Stomach (tissue), 8 donors: ENCODE measurements at regions not wholly inside any gene's neighbourhood (a gene's known extent, or its start where the extent isn't known, plus 50 kb on each side); places are given as distances from the start of the nearest gene placed in this dataset.

ENCODE experiments used
- DNase-seq, 2 donors: peaks; one replicate each; pipeline versions ENCODE4 v3.0.0 to v3.0.0-alpha.2; 2013 to 2019
- H3K27ac ChIP-seq, 5 donors: fragments of 200-600 bp in 4 of 5; sonication (generic) in 4 of 5; one replicate each; pipeline ENCODE4 v1.5.1; 2013 to 2019; ENCODE audit warnings: mild to moderate bottlenecking in 1 of 5, moderate library complexity in 1 of 5
- H3K27me3 ChIP-seq, 3 donors: fragments of 200-600 bp; sonication (generic); one replicate each; pipeline ENCODE4 v1.5.1; 2017 to 2019; ENCODE audit warnings: mixed run types in 1 of 3
- H3K36me3 ChIP-seq, 4 donors: fragments of 200-600 bp; sonication (generic); 1 replicate in 3 of 4; 2 replicates in 1 of 4; pipeline ENCODE4 v1.5.1; 2016 to 2019
- H3K4me1 ChIP-seq, 4 donors: fragments of 200-600 bp; sonication (generic); one replicate each; pipeline ENCODE4 v1.5.1; 2016 to 2019
- H3K4me3 ChIP-seq, 4 donors: fragments of 200-600 bp; sonication (generic) in 3 of 4; one replicate each; pipeline ENCODE4 v1.5.1; 2016 to 2019; ENCODE audit warnings: mild to moderate bottlenecking in 1 of 4
- H3K9me3 ChIP-seq, 4 donors: fragments of 200-600 bp; sonication (generic); one replicate each; pipeline ENCODE4 v1.5.1; 2016 to 2019
- EP300 ChIP-seq: sonication (generic); formaldehyde crosslinking; IDR thresholded peaks from one replicate; pipeline ENCODE4 v1.6.1; 2017; ENCODE audit warnings: antibody characterized with exemption
- POLR2A ChIP-seq, 4 donors: fragments of 450-650 bp; IDR thresholded peaks; one replicate each; pipeline ENCODE4 v1.6.1; 2016; ENCODE audit warnings: antibody characterized with exemption in 4 of 4, control low read depth in 2 of 4, mild to moderate bottlenecking in 1 of 4, moderate library complexity in 1 of 4
- POLR2AphosphoS5 ChIP-seq, 3 donors: sonication (generic); formaldehyde crosslinking; IDR thresholded peaks; one replicate each; pipeline ENCODE4 v1.6.1; 2016; ENCODE audit warnings: antibody characterized with exemption in 3 of 3
- WGBS, 5 donors: extraction: QIAGEN DNeasy Blood & Tissue Kit in 3 of 5; methylation state at CpG; one replicate each; pipeline versions ENCODE4 v1.1.5 to v1.1.7; 2013 to 2018; 5-methylcytosine and 5-hydroxymethylcytosine counted together
- intact Hi-C: fragments of 100-400 bp; cut with DNase I; formaldehyde crosslinking; loops from one replicate; pipeline ENCODE4 v1.15.1; 2023; ENCODE audit warnings: low total_unique reads
- TF ChIP-seq, protein P1 (sequence below), 7 experiments: fragments of 450-650 bp in 4 of 7; fragments of 200-600 bp in 3 of 7; sonication (generic) in 3 of 7; IDR thresholded peaks; one replicate each; pipeline ENCODE4 v1.5.1; 2016 to 2019; ENCODE audit warnings: antibody characterized with exemption in 7 of 7, control low read depth in 2 of 7, mild to moderate bottlenecking in 1 of 7
- donor health status: healthy with polysubstance abuse.
- donor health status: Bipolar disorder and iron deficiency.
- donor health status: healthy.

DNA sequence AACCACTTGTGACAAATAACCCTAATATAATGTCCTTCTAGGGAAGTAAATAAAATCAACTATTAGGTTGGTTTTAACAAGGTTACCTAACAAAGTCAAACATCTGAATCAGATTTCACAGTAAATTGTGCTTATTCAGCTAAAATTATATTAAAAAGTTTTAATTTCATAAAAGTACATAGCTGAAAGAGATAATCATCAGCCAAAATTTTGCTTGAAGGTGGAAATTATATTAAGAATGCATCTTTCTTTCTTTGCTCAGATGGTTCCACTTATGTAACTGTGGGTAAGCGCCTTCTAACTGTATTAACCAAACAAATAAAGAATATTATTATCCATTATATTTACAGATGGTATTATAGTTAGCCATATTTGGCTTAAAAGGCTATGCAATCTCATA is 2840.3 kb upstream of the PCDH20 start:
- no peak overlapping the region for H3K4me3 ChIP-seq
- WGBS, 5 donors: 57 to 86% (median 76%) methylated on average over 1 of the region's 1 CpG
- H3K27me3 ChIP-seq: no peaks in the 10 kb centered on the region
- no peaks in the 10 kb centered on the region for H3K36me3 ChIP-seq
- intact Hi-C loops: no loop called here
- H3K27ac ChIP-seq: no peak overlapping the region
- TF ChIP-seq POLR2A (IDR thresholded peaks at IDR 0.05) (no peak), POLR2AphosphoS5 (IDR thresholded peaks at IDR 0.05) (no peak), EP300 (no peak)
- TF ChIP-seq, protein P1, sequence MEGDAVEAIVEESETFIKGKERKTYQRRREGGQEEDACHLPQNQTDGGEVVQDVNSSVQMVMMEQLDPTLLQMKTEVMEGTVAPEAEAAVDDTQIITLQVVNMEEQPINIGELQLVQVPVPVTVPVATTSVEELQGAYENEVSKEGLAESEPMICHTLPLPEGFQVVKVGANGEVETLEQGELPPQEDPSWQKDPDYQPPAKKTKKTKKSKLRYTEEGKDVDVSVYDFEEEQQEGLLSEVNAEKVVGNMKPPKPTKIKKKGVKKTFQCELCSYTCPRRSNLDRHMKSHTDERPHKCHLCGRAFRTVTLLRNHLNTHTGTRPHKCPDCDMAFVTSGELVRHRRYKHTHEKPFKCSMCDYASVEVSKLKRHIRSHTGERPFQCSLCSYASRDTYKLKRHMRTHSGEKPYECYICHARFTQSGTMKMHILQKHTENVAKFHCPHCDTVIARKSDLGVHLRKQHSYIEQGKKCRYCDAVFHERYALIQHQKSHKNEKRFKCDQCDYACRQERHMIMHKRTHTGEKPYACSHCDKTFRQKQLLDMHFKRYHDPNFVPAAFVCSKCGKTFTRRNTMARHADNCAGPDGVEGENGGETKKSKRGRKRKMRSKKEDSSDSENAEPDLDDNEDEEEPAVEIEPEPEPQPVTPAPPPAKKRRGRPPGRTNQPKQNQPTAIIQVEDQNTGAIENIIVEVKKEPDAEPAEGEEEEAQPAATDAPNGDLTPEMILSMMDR (IDR thresholded peaks at IDR 0.05): no peak
- no peaks in the 10 kb centered on the region for H3K4me1 ChIP-seq
- no peak for DNase-seq
- H3K9me3 ChIP-seq: peaks cover 0 to 7% (median 6%) of the 10 kb centered on the region in 4 donors

DNA sequence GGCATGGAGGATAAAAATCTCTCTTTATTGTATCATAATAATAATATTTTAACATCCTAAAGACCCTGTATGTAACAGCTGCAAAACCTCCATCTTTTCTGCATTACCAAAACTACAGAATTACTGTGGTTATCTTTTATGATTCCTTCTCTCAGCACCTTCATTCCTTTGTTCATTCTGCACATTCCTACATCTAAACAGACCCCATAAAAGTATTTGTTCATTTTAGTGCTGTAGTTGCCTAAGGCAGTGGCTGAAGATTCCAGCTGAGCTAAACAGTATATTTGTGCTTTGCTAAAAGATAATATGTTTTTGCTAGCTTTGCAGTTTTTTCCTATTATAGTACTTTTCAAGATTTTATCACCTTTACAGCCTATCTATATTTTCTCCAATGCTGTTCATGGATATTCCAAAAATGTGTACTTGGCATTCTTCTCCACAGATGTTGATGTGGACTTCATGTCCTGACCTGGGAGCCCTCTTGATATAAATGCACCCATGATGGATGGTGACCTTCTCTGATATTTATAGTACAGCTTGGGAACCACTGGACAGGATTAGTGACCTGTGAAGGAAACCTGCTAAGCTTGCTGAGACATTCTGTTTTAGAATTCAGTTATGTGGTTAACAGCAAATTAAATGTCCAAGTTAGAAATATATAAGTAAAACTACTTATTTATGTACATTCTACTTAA is 2832.9 kb upstream of the PCDH20 start:
- TF ChIP-seq, protein P1 (IDR thresholded peaks at IDR 0.05): no peak
- no peak for TF ChIP-seq EP300
- TF ChIP-seq POLR2A (IDR thresholded peaks at IDR 0.05): no peak
- no peak for TF ChIP-seq POLR2AphosphoS5 (IDR thresholded peaks at IDR 0.05)
- Histone ChIP-seq H3K36me3 (no peaks in the 10 kb centered on the region), H3K4me1 (no peaks in the 10 kb centered on the region), H3K9me3 (peaks cover 0 to 19% (median 8%) of the 10 kb centered on the region in 4 donors), H3K4me3 (no peak overlapping the region), H3K27me3 (no peaks in the 10 kb centered on the region), H3K27ac (no peak overlapping the region)
- intact Hi-C loops: no loop called here
- no peak for DNase-seq

DNA sequence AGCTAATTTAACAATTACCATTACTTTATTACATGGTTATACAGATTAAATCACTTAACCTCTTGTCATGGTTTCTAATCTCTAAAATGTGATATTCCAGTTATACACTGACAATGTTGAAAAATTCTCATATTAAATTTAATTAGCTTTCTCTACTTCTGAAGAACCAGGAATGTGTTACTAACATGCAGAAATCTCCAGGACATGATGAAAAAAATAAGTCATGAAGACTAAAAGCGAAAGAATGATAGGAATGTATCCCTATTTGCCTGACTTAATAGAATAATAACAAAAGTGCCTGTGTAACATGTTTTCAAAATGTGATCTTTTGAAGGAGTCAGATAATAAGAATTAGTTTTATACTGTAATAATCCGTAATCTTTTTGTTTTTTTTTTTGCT is 2823.7 kb upstream of the PCDH20 start:
- intact Hi-C loops: no loop called here
- Histone ChIP-seq H3K27ac (no peak overlapping the region), H3K27me3 (no peaks in the 10 kb centered on the region), H3K9me3 (no peaks in the 10 kb centered on the region), H3K36me3 (no peaks in the 10 kb centered on the region), H3K4me1 (no peaks in the 10 kb centered on the region), H3K4me3 (no peak overlapping the region)
- no peak for DNase-seq
- 62 to 79% (median 74%) methylated on average over 2 of the region's 2 CpGs for WGBS, 5 donors
- TF ChIP-seq EP300: no peak
- TF ChIP-seq POLR2AphosphoS5 (IDR thresholded peaks at IDR 0.05): no peak
- TF ChIP-seq POLR2A (IDR thresholded peaks at IDR 0.05): no peak
- TF ChIP-seq, protein P1 (IDR thresholded peaks at IDR 0.05): no peak

DNA sequence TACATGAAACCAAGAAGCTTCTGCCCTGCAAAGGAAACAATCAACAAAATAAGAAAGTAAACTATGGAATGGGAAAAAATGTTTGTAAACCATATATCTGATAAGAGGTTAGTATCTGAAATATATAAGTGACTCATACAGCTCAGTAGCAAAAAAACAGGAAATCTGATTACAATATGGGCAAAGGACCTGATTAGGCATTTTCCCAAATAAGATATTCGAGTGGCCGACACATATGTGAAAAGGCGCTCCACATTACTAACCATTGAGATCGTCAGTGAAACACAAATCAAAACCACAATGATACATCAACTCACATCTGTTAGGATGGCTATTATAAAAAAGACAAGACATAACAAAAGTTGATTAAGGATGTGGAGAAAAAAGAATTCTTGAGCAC is 2818.6 kb upstream of the PCDH20 start:
- H3K27ac ChIP-seq: no peak overlapping the region
- no peak for TF ChIP-seq EP300
- no peak for TF ChIP-seq POLR2AphosphoS5 (IDR thresholded peaks at IDR 0.05)
- TF ChIP-seq, protein P1 (IDR thresholded peaks at IDR 0.05): no peak
- no peak for TF ChIP-seq POLR2A (IDR thresholded peaks at IDR 0.05)
- H3K4me1 ChIP-seq: no peaks in the 10 kb centered on the region
- H3K27me3 ChIP-seq: no peaks in the 10 kb centered on the region
- H3K4me3 ChIP-seq: no peak overlapping the region
- intact Hi-C loops: no loop called here
- DNase-seq: no peak
- no peaks in the 10 kb centered on the region for H3K9me3 ChIP-seq
- no peaks in the 10 kb centered on the region for H3K36me3 ChIP-seq
- 83 to 96% (median 94%) methylated on average over 4 of the region's 4 CpGs for WGBS, 5 donors
